ENCODE measurements at regions not wholly inside any gene's neighbourhood (a gene's known extent, or its start where the extent isn't known, plus 50 kb on each side); places are given as distances from the start of the nearest gene placed in this dataset.

- TF ChIP-seq CTCF (IDR thresholded peaks at IDR 0.05; ENCODE audit: low read depth, low read length) = no peak
- TF ChIP-seq POLR2A (IDR thresholded peaks at IDR 0.05; ENCODE audit: extremely low read depth, insufficient read length) = no peak
These were observed 102.6 kb upstream of the ESRRB start for GRCh38 chr14:76273346-76273745.
